Thyroid gland (tissue), 4 donors: ENCODE measurements at regions not wholly inside any gene's neighbourhood (a gene's known extent, or its start where the extent isn't known, plus 50 kb on each side); places are given as distances from the start of the nearest gene placed in this dataset.

Source experiments
- POLR2A ChIP-seq, 2 donors: fragments of 450-650 bp; IDR thresholded peaks; one replicate each; pipeline ENCODE4 v1.6.1; 2017; ENCODE audit warnings: antibody characterized with exemption in 2 of 2, mild to moderate bottlenecking in 2 of 2, moderate library complexity in 1 of 2
- TF ChIP-seq, protein P1 (sequence below), 6 experiments: fragments of 200-600 bp in 3 of 6; fragments of 450-650 bp in 3 of 6; sonication (generic) in 3 of 6; IDR thresholded peaks; one replicate each; pipeline ENCODE4 v1.5.1; 2016 to 2019; ENCODE audit warnings: antibody characterized with exemption in 6 of 6, mild to moderate bottlenecking in 2 of 6, inconsistent platforms in 1 of 6, moderate library complexity in 1 of 6

DNA sequence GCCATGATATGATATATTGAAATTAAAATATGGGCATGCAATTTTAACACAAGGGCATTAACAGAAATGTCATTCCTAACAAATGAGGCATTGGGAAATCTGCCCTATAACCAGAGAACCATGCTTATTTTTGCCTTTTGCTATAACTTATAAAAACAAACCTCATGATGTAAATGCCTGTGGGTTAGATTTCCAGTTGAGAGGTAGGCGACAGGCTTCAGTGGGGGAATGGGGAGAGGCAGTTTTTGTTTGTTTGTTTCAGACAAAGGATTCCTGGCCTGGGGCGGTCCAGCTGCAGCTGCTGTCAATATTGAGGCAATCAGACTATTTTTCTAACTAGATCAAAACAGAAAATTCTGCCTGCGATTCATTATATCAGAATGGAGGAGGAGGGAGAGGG, 490.4 kb upstream of the CFAP20DC start:
- TF ChIP-seq, protein P1, sequence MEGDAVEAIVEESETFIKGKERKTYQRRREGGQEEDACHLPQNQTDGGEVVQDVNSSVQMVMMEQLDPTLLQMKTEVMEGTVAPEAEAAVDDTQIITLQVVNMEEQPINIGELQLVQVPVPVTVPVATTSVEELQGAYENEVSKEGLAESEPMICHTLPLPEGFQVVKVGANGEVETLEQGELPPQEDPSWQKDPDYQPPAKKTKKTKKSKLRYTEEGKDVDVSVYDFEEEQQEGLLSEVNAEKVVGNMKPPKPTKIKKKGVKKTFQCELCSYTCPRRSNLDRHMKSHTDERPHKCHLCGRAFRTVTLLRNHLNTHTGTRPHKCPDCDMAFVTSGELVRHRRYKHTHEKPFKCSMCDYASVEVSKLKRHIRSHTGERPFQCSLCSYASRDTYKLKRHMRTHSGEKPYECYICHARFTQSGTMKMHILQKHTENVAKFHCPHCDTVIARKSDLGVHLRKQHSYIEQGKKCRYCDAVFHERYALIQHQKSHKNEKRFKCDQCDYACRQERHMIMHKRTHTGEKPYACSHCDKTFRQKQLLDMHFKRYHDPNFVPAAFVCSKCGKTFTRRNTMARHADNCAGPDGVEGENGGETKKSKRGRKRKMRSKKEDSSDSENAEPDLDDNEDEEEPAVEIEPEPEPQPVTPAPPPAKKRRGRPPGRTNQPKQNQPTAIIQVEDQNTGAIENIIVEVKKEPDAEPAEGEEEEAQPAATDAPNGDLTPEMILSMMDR (IDR thresholded peaks at IDR 0.05), result no peak
- no peak for TF ChIP-seq POLR2A (IDR thresholded peaks at IDR 0.05)
